IPS-15b (cell line): ENCODE measurements at regions not wholly inside any gene's neighbourhood (a gene's known extent, or its start where the extent isn't known, plus 50 kb on each side); places are given as distances from the start of the nearest gene placed in this dataset.

ENCODE experiments used
- H3K27me3 ChIP-seq: one replicate; pipeline ENCODE4 v1.6.1; 2013; ENCODE audit warnings: low read length; ENCODE audit not compliant: control insufficient read depth, insufficient read depth
- H3K36me3 ChIP-seq: one replicate; pipeline ENCODE4 v1.6.1; 2013; ENCODE audit warnings: low read length; ENCODE audit not compliant: control insufficient read depth, insufficient read depth
- H3K4me1 ChIP-seq: one replicate; pipeline ENCODE4 v1.6.1; 2013; ENCODE audit warnings: mild to moderate bottlenecking, low read length; ENCODE audit not compliant: control insufficient read depth, insufficient read depth
- H3K4me3 ChIP-seq: one replicate; pipeline ENCODE4 v1.5.1; 2013; ENCODE audit warnings: low read depth, low read length
- H3K9ac ChIP-seq: one replicate; pipeline ENCODE4 v1.6.1; 2013; ENCODE audit warnings: low read depth, mild to moderate bottlenecking, low read length
- H3K9me3 ChIP-seq: one replicate; pipeline ENCODE4 v1.6.1; 2013; ENCODE audit warnings: mild to moderate bottlenecking, low read length; ENCODE audit not compliant: control insufficient read depth, insufficient read depth

GRCh38 chr17:77385750-77386501 is 245.2 kb downstream of the SEC14L1 start:
- H3K4me3 ChIP-seq = no peak overlapping the region
- H3K36me3 ChIP-seq = peaks cover 5% of the 10 kb centered on the region
- no peaks in the 10 kb centered on the region for H3K27me3 ChIP-seq
- H3K9ac ChIP-seq = peak overlapping the region; percentile 54
- H3K4me1 ChIP-seq = peaks cover 9% of the 10 kb centered on the region
- H3K9me3 ChIP-seq = no peaks in the 10 kb centered on the region

- no peak overlapping the region for H3K4me3 ChIP-seq
- H3K4me1 ChIP-seq = peaks cover 15% of the 10 kb centered on the region
- H3K9ac ChIP-seq = peak overlapping the region; percentile 5
- peaks cover 5% of the 10 kb centered on the region for H3K36me3 ChIP-seq
- H3K27me3 ChIP-seq = no peaks in the 10 kb centered on the region
- H3K9me3 ChIP-seq = no peaks in the 10 kb centered on the region
Measured at GRCh38 chr17:77386502-77387192, 245.9 kb downstream of the SEC14L1 start.

DNA sequence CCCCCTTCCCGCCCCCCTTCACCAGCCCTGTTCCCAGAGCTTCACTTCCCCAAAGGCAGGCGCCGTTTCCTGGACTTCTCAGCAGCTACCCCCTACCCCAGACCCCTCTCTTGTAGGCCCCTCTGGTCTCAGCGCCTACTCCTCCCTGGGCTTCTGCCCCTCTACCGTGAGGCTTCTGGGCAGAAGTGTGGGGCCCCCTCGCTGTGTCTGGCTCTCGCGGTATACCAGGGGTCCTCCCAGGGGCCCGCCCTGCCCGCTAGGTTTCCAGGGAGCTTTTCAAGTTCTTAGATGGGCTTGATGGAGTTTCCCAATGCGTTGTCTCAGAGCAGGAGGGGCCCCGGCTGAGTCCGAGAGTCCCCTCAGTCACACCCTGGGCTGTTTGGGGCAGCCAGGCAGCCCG is 247.1 kb downstream of the SEC14L1 start:
- no peak overlapping the region for H3K4me3 ChIP-seq
- H3K36me3 ChIP-seq = peaks cover 5% of the 10 kb centered on the region
- H3K27me3 ChIP-seq = no peaks in the 10 kb centered on the region
- peaks cover 18% of the 10 kb centered on the region for H3K4me1 ChIP-seq
- no peaks in the 10 kb centered on the region for H3K9me3 ChIP-seq
- no peak overlapping the region for H3K9ac ChIP-seq

- no peak overlapping the region for H3K4me3 ChIP-seq
- H3K27me3 ChIP-seq = no peaks in the 10 kb centered on the region
- H3K9ac ChIP-seq = peak overlapping the region; percentile 24
- H3K9me3 ChIP-seq = no peaks in the 10 kb centered on the region
- peaks cover 22% of the 10 kb centered on the region for H3K4me1 ChIP-seq
- H3K36me3 ChIP-seq = peaks cover 5% of the 10 kb centered on the region
Measured at GRCh38 chr17:77388384-77389306, 247.9 kb downstream of the SEC14L1 start.

GRCh38 chr17:77390870-77391269 is 250.1 kb downstream of the SEC14L1 start:
- no peaks in the 10 kb centered on the region for H3K9me3 ChIP-seq
- peaks cover under 1% of the 10 kb centered on the region for H3K36me3 ChIP-seq
- H3K27me3 ChIP-seq = no peaks in the 10 kb centered on the region
- H3K4me1 ChIP-seq = peaks cover 23% of the 10 kb centered on the region
- no peak overlapping the region for H3K4me3 ChIP-seq
- no peak overlapping the region for H3K9ac ChIP-seq

DNA sequence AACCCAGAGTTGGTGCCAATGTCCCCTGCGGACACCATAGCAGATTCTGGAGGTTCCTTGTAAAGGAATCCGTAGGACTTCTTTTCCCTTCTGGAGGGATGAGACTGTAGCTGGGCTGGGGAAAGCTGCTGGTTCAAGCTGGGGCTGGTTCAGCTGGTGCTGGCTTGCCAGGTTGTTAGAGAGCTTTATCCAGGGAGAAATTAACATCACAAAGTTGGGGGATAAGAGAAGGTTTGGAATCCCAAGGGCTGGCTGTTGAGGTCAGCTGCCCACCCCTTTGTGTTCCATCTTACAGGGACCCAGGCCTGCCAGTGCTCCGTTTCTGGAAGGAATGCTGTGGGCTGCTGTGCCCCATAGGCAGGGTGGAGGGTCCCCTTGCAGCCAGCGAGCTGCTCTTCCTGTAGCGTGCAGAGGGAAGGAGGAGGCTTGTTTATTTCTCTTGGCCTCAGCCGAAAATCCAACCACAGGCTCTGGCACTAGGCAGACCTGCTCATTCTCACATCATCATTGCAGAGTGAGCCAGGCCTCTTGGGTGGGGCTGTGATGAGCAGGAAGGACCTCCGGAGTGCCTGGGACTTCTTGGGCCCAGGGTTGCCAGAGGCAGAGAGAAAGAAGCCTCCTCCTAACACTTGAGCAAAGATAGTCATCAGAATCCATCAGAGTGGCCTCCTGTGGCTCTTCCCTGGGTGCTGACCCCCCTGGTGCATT is 251.1 kb downstream of the SEC14L1 start:
- H3K4me3 ChIP-seq = peak overlapping the region; percentile 19
- no peaks in the 10 kb centered on the region for H3K9me3 ChIP-seq
- no peaks in the 10 kb centered on the region for H3K36me3 ChIP-seq
- H3K4me1 ChIP-seq = peaks cover 23% of the 10 kb centered on the region
- H3K9ac ChIP-seq = peak overlapping the region; percentile 16
- H3K27me3 ChIP-seq = no peaks in the 10 kb centered on the region

DNA sequence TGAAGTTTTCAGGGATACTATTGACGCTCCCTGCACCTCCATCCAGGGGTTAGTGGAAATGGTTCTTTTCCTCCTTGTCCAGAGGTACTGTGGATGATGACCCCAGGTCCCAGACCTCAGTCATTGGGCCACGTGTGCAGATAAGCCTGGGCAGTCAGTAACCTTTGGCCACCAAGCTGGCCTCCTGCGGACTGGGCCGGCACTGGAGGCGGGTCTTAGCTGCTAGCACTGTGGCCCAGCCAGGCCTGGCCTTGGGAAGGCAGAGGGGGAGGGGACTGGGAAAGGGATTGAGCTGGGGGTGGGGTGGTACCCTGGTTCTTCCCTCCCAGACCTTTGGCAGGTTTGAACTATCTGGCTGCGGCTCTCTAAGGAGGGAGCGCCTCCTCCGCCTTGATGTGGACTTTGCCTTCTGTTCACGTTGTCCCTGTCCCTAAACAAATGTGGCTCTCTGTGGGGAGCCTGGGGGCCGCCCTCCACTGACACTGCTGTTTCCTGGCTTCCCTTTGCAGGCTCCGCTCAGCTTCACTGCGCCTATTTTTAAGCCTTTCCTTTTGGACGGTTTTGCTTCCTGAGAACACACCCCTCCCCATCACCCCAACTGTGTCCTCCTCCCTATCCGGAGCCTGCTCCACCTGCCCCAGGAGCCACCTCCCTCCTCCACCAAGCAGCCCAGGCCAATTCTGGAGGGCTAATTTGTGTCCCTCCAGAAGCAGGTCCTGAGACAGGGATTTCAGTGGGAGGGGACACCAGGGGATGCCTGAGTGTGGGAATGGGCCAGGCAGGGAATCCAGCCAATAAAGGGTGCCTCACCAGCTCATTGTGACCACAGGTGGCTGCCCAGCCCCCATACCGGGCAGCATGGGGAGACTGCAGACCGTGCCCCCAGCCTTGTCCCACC is 251.9 kb downstream of the SEC14L1 start:
- H3K4me1 ChIP-seq = peaks cover 23% of the 10 kb centered on the region

GRCh38 chr17:77393274-77393600 is 252.5 kb downstream of the SEC14L1 start:
- no peak overlapping the region for H3K4me3 ChIP-seq

More for the DNA sequence above, 251.9 kb downstream of the SEC14L1 start:
- Histone ChIP-seq H3K4me3 (peak overlapping the region; percentile 19), H3K27me3 (no peaks in the 10 kb centered on the region), H3K9me3 (no peaks in the 10 kb centered on the region), H3K36me3 (no peaks in the 10 kb centered on the region), H3K9ac (peak overlapping the region; percentile 16)

DNA sequence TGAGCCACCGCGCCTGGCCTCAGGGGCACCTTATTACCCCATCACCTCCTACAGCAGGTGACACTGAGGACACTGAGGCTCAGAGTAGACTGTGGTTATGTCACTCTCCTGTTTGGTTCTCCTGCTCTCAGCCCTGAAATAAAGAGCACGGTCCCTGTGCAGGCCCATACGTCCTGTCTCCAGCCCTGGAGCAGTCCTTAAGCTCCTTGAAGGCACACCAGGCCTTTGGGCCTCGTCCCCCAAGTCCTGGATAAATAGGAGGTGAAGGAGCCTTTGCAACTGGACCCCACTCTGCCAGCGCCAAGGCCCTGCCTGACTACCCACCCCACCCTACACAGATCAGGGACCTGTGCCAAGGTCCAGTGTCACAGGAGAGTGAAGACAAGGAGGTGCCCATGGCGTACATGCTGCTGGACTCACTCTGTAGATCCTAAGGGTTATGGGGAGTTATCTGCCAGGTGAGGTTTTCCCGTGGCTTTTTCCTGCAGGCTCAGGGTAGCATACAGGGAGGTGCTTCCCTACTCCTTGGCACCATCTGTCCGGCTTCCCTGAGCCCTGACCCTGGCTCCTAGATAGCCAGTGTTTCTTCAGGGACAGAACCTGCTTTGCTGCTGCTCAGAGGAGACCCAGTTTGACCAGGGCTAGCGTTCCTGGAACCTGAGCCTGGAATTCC is 253.2 kb downstream of the SEC14L1 start:
- Histone ChIP-seq H3K4me1 (peaks cover 23% of the 10 kb centered on the region), H3K9ac (no peak overlapping the region), H3K9me3 (no peaks in the 10 kb centered on the region), H3K4me3 (no peak overlapping the region), H3K36me3 (no peaks in the 10 kb centered on the region), H3K27me3 (no peaks in the 10 kb centered on the region)

More at GRCh38 chr17:77393274-77393600, 252.5 kb downstream of the SEC14L1 start:
- H3K9me3 ChIP-seq = no peaks in the 10 kb centered on the region
- no peaks in the 10 kb centered on the region for H3K36me3 ChIP-seq
- H3K9ac ChIP-seq = no peak overlapping the region
- no peaks in the 10 kb centered on the region for H3K27me3 ChIP-seq
- H3K4me1 ChIP-seq = peaks cover 23% of the 10 kb centered on the region

DNA sequence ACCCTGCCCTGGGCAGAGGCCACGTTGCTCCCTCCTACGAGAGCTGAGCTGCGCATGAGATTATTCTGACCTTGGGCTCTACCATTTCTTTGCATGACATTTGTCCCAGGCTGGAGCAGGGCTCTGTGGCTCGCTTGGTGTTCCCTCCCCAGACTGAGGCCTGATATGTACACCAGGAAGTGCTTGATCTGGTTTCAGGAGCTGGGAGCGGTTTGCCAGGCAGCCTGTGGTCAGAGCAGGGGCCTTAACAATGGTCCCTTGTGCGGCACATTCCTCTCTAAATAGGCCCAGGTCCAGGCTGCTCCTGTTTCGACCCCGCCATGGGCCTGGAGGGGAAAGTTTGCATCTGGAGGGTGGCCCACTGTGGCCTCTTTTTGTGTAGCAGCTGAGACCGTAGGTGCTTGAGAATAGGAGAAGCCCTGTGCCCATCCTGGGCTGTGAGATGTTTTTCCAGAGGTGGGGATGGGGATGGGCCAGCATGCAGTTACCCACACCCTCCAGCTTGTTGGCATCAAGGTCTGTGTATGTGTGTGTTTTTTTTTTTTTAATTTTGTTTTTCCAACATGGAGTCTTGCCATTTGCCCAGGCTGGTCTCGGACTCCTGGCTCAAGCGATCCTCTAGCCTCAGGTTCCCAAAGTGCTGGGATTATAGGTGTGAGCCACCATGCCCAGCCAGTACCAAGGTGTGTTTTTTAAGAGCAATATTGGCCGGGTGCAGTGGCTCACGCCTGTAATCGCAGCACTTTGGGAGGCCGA is 253.9 kb downstream of the SEC14L1 start:
- Histone ChIP-seq H3K27me3 (no peaks in the 10 kb centered on the region), H3K4me3 (no peak overlapping the region), H3K36me3 (no peaks in the 10 kb centered on the region), H3K9me3 (no peaks in the 10 kb centered on the region), H3K4me1 (peaks cover 23% of the 10 kb centered on the region), H3K9ac (no peak overlapping the region)
